ENCODE measurements at regions not wholly inside any gene's neighbourhood (a gene's known extent, or its start where the extent isn't known, plus 50 kb on each side); places are given as distances from the start of the nearest gene placed in this dataset.

DNA sequence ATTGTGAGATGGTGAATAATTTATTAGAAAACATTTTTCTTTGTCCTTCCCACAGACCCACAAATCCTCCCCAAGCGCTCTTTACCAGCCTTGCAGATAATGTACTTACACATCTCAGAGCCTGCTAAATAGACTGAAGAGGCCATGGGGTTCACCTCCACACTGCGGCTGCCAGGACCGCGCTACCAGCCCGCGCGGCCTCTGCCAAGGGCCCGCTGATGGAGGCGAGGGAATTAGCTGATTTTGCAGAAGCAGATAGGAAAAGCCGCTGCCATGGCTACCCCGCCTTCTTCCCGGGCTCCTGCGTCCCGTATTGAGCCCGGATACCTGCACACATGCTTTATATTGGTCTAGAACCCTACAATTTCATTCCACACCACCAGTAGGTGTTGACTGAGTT lies 248.0 kb upstream of the FOXD3 start:
- no peak for TF ChIP-seq POLR2A (IDR thresholded peaks at IDR 0.05; ENCODE audit: low read depth, low read length)
- no peak for TF ChIP-seq POLR2AphosphoS5 (IDR thresholded peaks at IDR 0.05; ENCODE audit: low read depth, low read length)
- TF ChIP-seq TAF1 (IDR thresholded peaks at IDR 0.05; ENCODE audit: low read depth, low read length) = no peak
- TF ChIP-seq SPI1 (IDR thresholded peaks at IDR 0.05; ENCODE audit: low read depth, low read length) = no peak

Data from GM12891 (cell line).